Mesendoderm (in vitro differentiated cells): ENCODE measurements at regions not wholly inside any gene's neighbourhood (a gene's known extent, or its start where the extent isn't known, plus 50 kb on each side); places are given as distances from the start of the nearest gene placed in this dataset.

Experiments
- DNase-seq: peaks from one replicate; pipeline ENCODE4 v3.0.0; 2013
- H2AK5ac ChIP-seq: 2 replicates; pipeline ENCODE4 v1.6.1; 2013; ENCODE audit warnings: low read length, inconsistent platforms
- H2BK120ac ChIP-seq: 2 replicates; pipeline ENCODE4 v1.6.1; 2013; ENCODE audit warnings: low read depth, mild to moderate bottlenecking, low read length, moderate library complexity, mixed read lengths
- H2BK15ac ChIP-seq: replicated peaks from 2 replicates; pipeline ENCODE4 v1.6.1; 2013; ENCODE audit warnings: low read depth, mild to moderate bottlenecking, moderate library complexity
- H2BK5ac ChIP-seq: 2 replicates; pipeline ENCODE4 v1.6.1; 2013; ENCODE audit warnings: low read length, inconsistent platforms
- H3K18ac ChIP-seq: 2 replicates; pipeline ENCODE4 v1.6.1; 2013; ENCODE audit warnings: mild to moderate bottlenecking, low read length, mixed read lengths
- H3K23ac ChIP-seq: one replicate; pipeline ENCODE4 v1.6.1; 2013; ENCODE audit warnings: low read length
- H3K27ac ChIP-seq: 2 replicates; pipeline ENCODE4 v1.5.1; 2013; ENCODE audit warnings: low read depth, mild to moderate bottlenecking, inconsistent platforms, low read length, moderate library complexity
- H3K27me3 ChIP-seq: 2 replicates; pipeline ENCODE4 v1.6.1; 2013; ENCODE audit warnings: low read length, control low read depth, mild to moderate bottlenecking, inconsistent platforms; ENCODE audit not compliant: insufficient read depth, poor library complexity
- H3K36me3 ChIP-seq: 2 replicates; pipeline ENCODE4 v1.6.1; 2013; ENCODE audit warnings: low read length, inconsistent platforms; ENCODE audit not compliant: control insufficient read depth, insufficient read depth
- H3K4ac ChIP-seq: one replicate; pipeline ENCODE4 v1.6.1; 2013; ENCODE audit warnings: low read depth, mild to moderate bottlenecking, low read length, moderate library complexity
- H3K4me1 ChIP-seq: 2 replicates; pipeline ENCODE4 v1.6.1; 2013; ENCODE audit warnings: low read depth, low read length, inconsistent platforms; ENCODE audit not compliant: control insufficient read depth
- H3K4me2 ChIP-seq: 2 replicates; pipeline ENCODE4 v1.6.1; 2013; ENCODE audit warnings: low read length
- H3K4me3 ChIP-seq: 2 replicates; pipeline ENCODE4 v1.5.1; 2013; ENCODE audit warnings: mild to moderate bottlenecking, low read length
- H3K56ac ChIP-seq: one replicate; pipeline ENCODE4 v1.6.1; 2013; ENCODE audit warnings: low read length
- H3K79me1 ChIP-seq: 2 replicates; pipeline ENCODE4 v1.6.1; 2013; ENCODE audit warnings: low read length, inconsistent platforms
- H3K79me2 ChIP-seq: 2 replicates; pipeline ENCODE4 v1.6.1; 2013; ENCODE audit warnings: mild to moderate bottlenecking, low read length; ENCODE audit not compliant: control insufficient read depth, insufficient read depth
- H3K9ac ChIP-seq: 2 replicates; pipeline ENCODE4 v1.6.1; 2013; ENCODE audit warnings: low read length, inconsistent platforms
- H4K5ac ChIP-seq: one replicate; pipeline ENCODE4 v1.6.1; 2013; ENCODE audit warnings: low read length
- H4K8ac ChIP-seq: one replicate; pipeline ENCODE4 v1.6.1; 2013; ENCODE audit warnings: low read depth, mild to moderate bottlenecking, control low read depth, low read length, moderate library complexity
- WGBS: extraction: QIAGEN DNeasy Blood & Tissue Kit; methylation state at CpG from one replicate; pipeline ENCODE4 v1.1.7; 2013; ENCODE audit warnings: low lambda C conversion rate, missing lambda C conversion rate; ENCODE audit not compliant: insufficient coverage; ENCODE audit errors: extremely low coverage; 5-methylcytosine and 5-hydroxymethylcytosine counted together

DNA sequence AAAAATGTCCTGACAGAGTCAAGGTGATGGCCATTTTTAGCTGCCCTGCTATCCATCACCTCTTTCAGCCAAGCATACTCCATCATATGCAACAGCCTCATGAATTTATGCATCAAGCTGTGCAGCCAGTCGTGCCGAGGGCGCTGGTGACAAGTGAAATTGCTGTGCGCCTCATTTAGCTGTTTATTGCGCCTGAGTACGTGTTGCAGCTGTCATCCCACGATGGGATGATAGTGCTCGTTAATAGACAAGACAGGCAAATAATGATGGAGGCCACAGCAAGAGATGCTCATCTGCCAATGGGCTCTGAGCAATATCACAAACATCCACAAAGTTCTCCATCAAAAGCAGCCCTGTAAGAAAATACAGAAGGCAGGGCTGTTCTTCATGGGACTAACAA, 562.3 kb upstream of the POU3F2 start:
- no peak overlapping the region for H3K4me2 ChIP-seq
- H3K4me1 ChIP-seq: no peaks in the 10 kb centered on the region
- no peaks in the 10 kb centered on the region for H3K27me3 ChIP-seq
- H3K27ac ChIP-seq: no peak overlapping the region
- no peak overlapping the region for H3K18ac ChIP-seq
- no peak overlapping the region for H4K8ac ChIP-seq
- H3K23ac ChIP-seq: no peak overlapping the region
- H3K56ac ChIP-seq: no peak overlapping the region
- no peaks in the 10 kb centered on the region for H3K79me1 ChIP-seq
- H2BK15ac ChIP-seq: no peak overlapping the region
- no peaks in the 10 kb centered on the region for H3K79me2 ChIP-seq
- DNase-seq: no peak
- no peak overlapping the region for H3K9ac ChIP-seq
- H2AK5ac ChIP-seq: no peak overlapping the region
- no peak overlapping the region for H2BK5ac ChIP-seq
- H3K4ac ChIP-seq: no peak overlapping the region
- H2BK120ac ChIP-seq: no peak overlapping the region
- H3K36me3 ChIP-seq: no peaks in the 10 kb centered on the region
- H3K4me3 ChIP-seq: no peak overlapping the region
- H4K5ac ChIP-seq: no peak overlapping the region
- WGBS: no CpG with 5 or more reads among the region's 8 CpGs

- H2BK5ac ChIP-seq: no peak overlapping the region
- H3K4me3 ChIP-seq: no peak overlapping the region
- no CpG with 5 or more reads among the region's 2 CpGs for WGBS
Observed at GRCh38 chr6:98274691-98275090, 559.7 kb upstream of the POU3F2 start.

GRCh38 chr6:98280492-98280891, 553.9 kb upstream of the POU3F2 start:
- Histone ChIP-seq H3K27me3 (no peaks in the 10 kb centered on the region), H3K79me2 (no peaks in the 10 kb centered on the region), H3K18ac (no peak overlapping the region), H3K23ac (no peak overlapping the region), H3K4me3 (no peak overlapping the region), H2BK5ac (no peak overlapping the region), H2BK15ac (no peak overlapping the region), H2BK120ac (no peak overlapping the region), H3K9ac (no peak overlapping the region), H3K79me1 (no peaks in the 10 kb centered on the region), H3K27ac (no peak overlapping the region), H4K8ac (no peak overlapping the region), H2AK5ac (no peak overlapping the region), H3K4me1 (no peaks in the 10 kb centered on the region), H3K4me2 (no peak overlapping the region), H3K36me3 (no peaks in the 10 kb centered on the region), H4K5ac (no peak overlapping the region), H3K56ac (no peak overlapping the region), H3K4ac (no peak overlapping the region)
- DNase-seq: no peak

More at GRCh38 chr6:98274691-98275090, 559.7 kb upstream of the POU3F2 start:
- Histone ChIP-seq H3K27me3 (no peaks in the 10 kb centered on the region), H3K79me2 (no peaks in the 10 kb centered on the region), H3K56ac (no peak overlapping the region), H2BK120ac (no peak overlapping the region), H4K8ac (no peak overlapping the region), H3K79me1 (no peaks in the 10 kb centered on the region), H3K18ac (no peak overlapping the region), H2AK5ac (no peak overlapping the region), H4K5ac (no peak overlapping the region), H3K23ac (no peak overlapping the region), H2BK15ac (no peak overlapping the region), H3K4me2 (no peak overlapping the region), H3K27ac (no peak overlapping the region), H3K4me1 (no peaks in the 10 kb centered on the region), H3K4ac (no peak overlapping the region), H3K9ac (no peak overlapping the region), H3K36me3 (no peaks in the 10 kb centered on the region)
- DNase-seq: no peak

- Histone ChIP-seq H4K8ac (no peak overlapping the region), H2BK120ac (no peak overlapping the region), H3K9ac (no peak overlapping the region), H2BK5ac (no peak overlapping the region), H3K36me3 (no peaks in the 10 kb centered on the region), H2AK5ac (no peak overlapping the region), H3K27ac (no peak overlapping the region), H3K23ac (no peak overlapping the region), H3K27me3 (no peaks in the 10 kb centered on the region), H3K56ac (no peak overlapping the region), H3K4me2 (no peak overlapping the region), H3K18ac (no peak overlapping the region), H3K4me1 (no peaks in the 10 kb centered on the region), H3K79me2 (no peaks in the 10 kb centered on the region), H2BK15ac (no peak overlapping the region), H3K79me1 (no peaks in the 10 kb centered on the region), H3K4ac (no peak overlapping the region), H3K4me3 (no peak overlapping the region), H4K5ac (no peak overlapping the region)
- DNase-seq: no peak
- WGBS: no CpG with 5 or more reads among the region's 3 CpGs
Observed at GRCh38 chr6:98286620-98287019, 547.8 kb upstream of the POU3F2 start.

DNA sequence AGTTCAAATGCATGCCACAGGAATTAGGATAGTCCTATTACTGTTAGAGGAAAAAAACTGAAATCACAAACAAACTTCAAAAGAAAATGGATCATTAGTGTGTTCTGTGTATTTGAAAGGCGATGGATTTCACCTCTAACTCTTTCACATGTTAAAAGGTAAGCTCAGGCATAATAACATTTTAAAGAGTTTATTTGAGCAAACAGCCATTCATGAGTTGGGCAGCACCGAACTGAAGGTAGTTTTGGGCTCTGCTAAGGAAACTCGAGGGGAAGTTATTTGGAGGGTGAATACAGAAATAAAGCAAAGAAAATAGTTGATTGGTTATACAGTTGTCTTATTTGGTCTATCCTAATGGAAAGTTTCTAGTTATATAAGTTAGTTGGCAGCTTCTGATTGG, 546.5 kb upstream of the POU3F2 start:
- no peak for DNase-seq
- H3K4ac ChIP-seq: no peak overlapping the region
- no peak overlapping the region for H2BK15ac ChIP-seq
- H3K27ac ChIP-seq: no peak overlapping the region
- no peak overlapping the region for H2BK120ac ChIP-seq
- no peaks in the 10 kb centered on the region for H3K4me1 ChIP-seq
- no peak overlapping the region for H4K8ac ChIP-seq
- H3K18ac ChIP-seq: no peak overlapping the region
- H3K27me3 ChIP-seq: no peaks in the 10 kb centered on the region
- H3K4me2 ChIP-seq: no peak overlapping the region
- no peak overlapping the region for H4K5ac ChIP-seq
- no CpG with 5 or more reads among the region's 3 CpGs for WGBS
- no peak overlapping the region for H3K56ac ChIP-seq
- H3K36me3 ChIP-seq: no peaks in the 10 kb centered on the region
- H3K23ac ChIP-seq: no peak overlapping the region
- H3K4me3 ChIP-seq: no peak overlapping the region
- no peaks in the 10 kb centered on the region for H3K79me2 ChIP-seq
- H3K9ac ChIP-seq: no peak overlapping the region
- H3K79me1 ChIP-seq: no peaks in the 10 kb centered on the region
- H2AK5ac ChIP-seq: no peak overlapping the region
- H2BK5ac ChIP-seq: no peak overlapping the region

GRCh38 chr6:98292810-98293209, 541.6 kb upstream of the POU3F2 start:
- no peaks in the 10 kb centered on the region for H3K79me2 ChIP-seq
- no peak for DNase-seq
- no peak overlapping the region for H3K56ac ChIP-seq
- H3K79me1 ChIP-seq: no peaks in the 10 kb centered on the region
- no peak overlapping the region for H4K5ac ChIP-seq
- no peak overlapping the region for H3K27ac ChIP-seq
- H2AK5ac ChIP-seq: no peak overlapping the region
- H3K4ac ChIP-seq: no peak overlapping the region
- H3K9ac ChIP-seq: no peak overlapping the region
- no peaks in the 10 kb centered on the region for H3K27me3 ChIP-seq
- H3K36me3 ChIP-seq: no peaks in the 10 kb centered on the region
- no peak overlapping the region for H2BK5ac ChIP-seq
- H2BK120ac ChIP-seq: no peak overlapping the region
- H2BK15ac ChIP-seq: no peak overlapping the region
- H3K18ac ChIP-seq: no peak overlapping the region
- no peak overlapping the region for H4K8ac ChIP-seq
- no CpG with 5 or more reads among the region's 3 CpGs for WGBS
- H3K4me2 ChIP-seq: no peak overlapping the region
- no peak overlapping the region for H3K4me3 ChIP-seq
- H3K4me1 ChIP-seq: no peaks in the 10 kb centered on the region
- H3K23ac ChIP-seq: no peak overlapping the region
